ENCODE measurements at regions not wholly inside any gene's neighbourhood (a gene's known extent, or its start where the extent isn't known, plus 50 kb on each side); places are given as distances from the start of the nearest gene placed in this dataset.

- BruUV-seq (replicated peaks): no TSS peak
- intact Hi-C loops (cut with micrococcal nuclease; ENCODE audit: unreplicated experiment) (no loop called here), in situ Hi-C loops (cut with MboI) (no loop called here)
- Histone ChIP-seq H3K9me3 (replicated peaks; ENCODE audit: control insufficient read depth, insufficient read depth, low read length) (no peaks in the 10 kb centered on the region), H3K79me2 (ENCODE audit: control insufficient read depth, insufficient read depth, low read length) (no peaks in the 10 kb centered on the region), H3K27ac (ENCODE audit: control insufficient read depth, insufficient read depth) (no peak overlapping the region), H3K4me2 (ENCODE audit: control insufficient read depth, insufficient read depth) (no peak overlapping the region), H3K4me1 (ENCODE audit: control insufficient read depth, insufficient read depth, low read length) (no peaks in the 10 kb centered on the region), H3K9ac (ENCODE audit: control insufficient read depth, insufficient read depth, low read length) (no peak overlapping the region), H3K36me3 (ENCODE audit: control insufficient read depth in 2 of 2, insufficient read depth in 2 of 2, low read length in 1 of 2) (no peaks in the 10 kb centered on the region), H2AFZ (ENCODE audit: control insufficient read depth, low read depth, low read length) (no peak overlapping the region), H3K27me3 (replicated peaks in 1 of 2; ENCODE audit: control insufficient read depth in 2 of 2, insufficient read depth in 2 of 2, low read length in 1 of 2) (no peaks in the 10 kb centered on the region), H4K20me1 (ENCODE audit: control insufficient read depth, insufficient read depth) (no peaks in the 10 kb centered on the region), H3K4me3 (no peak overlapping the region)
- ATAC-seq: no peak
- FAIRE-seq: no peak
- CTCF ChIA-PET: no interaction called here
- POLR2A ChIA-PET: no interaction called here
- RAD21 ChIA-PET (ENCODE audit: unreplicated experiment): no interaction called here
- TF ChIP-seq IKZF1 (conservative IDR thresholded peaks at IDR 0.05): no peak
- no peak for TF ChIP-seq ZZZ3 (IDR thresholded peaks at IDR 0.05; ENCODE audit: control insufficient read depth, insufficient read length, low read depth)
- TF ChIP-seq, protein P1, sequence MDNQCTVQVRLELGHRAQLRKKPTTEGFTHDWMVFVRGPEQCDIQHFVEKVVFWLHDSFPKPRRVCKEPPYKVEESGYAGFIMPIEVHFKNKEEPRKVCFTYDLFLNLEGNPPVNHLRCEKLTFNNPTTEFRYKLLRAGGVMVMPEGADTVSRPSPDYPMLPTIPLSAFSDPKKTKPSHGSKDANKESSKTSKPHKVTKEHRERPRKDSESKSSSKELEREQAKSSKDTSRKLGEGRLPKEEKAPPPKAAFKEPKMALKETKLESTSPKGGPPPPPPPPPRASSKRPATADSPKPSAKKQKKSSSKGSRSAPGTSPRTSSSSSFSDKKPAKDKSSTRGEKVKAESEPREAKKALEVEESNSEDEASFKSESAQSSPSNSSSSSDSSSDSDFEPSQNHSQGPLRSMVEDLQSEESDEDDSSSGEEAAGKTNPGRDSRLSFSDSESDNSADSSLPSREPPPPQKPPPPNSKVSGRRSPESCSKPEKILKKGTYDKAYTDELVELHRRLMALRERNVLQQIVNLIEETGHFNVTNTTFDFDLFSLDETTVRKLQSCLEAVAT (IDR thresholded peaks at IDR 0.05): no peak
- no peak for TF ChIP-seq EGR1 (IDR thresholded peaks at IDR 0.05; ENCODE audit: borderline replicate concordance in 1 of 2, low read depth in 2 of 2, low read length in 2 of 2)
- TF ChIP-seq BACH1 (IDR thresholded peaks at IDR 0.05; ENCODE audit: borderline replicate concordance): no peak
- TF ChIP-seq HDAC6 (IDR thresholded peaks at IDR 0.05; ENCODE audit: unreplicated experiment): no peak
- TF ChIP-seq POU2F2 (IDR thresholded peaks at IDR 0.05; ENCODE audit: borderline replicate concordance, low read depth, low read length): no peak
- no peak for TF ChIP-seq BMI1 (IDR thresholded peaks at IDR 0.05; ENCODE audit: borderline replicate concordance)
- no peak for TF ChIP-seq MXI1 (IDR thresholded peaks at IDR 0.05; ENCODE audit: low read depth, low read length)
- no peak for TF ChIP-seq ASH2L (IDR thresholded peaks at IDR 0.05; ENCODE audit: borderline replicate concordance, low read depth)
- no peak for TF ChIP-seq ETV6 (conservative IDR thresholded peaks at IDR 0.05 in 1 of 2, IDR thresholded peaks at IDR 0.05 in 1 of 2; ENCODE audit: borderline replicate concordance in 1 of 2, low read depth in 1 of 2)
- no peak for TF ChIP-seq IRF4 (IDR thresholded peaks at IDR 0.05; ENCODE audit: low read depth, low read length)
- TF ChIP-seq RCOR1 (conservative IDR thresholded peaks at IDR 0.05; ENCODE audit: low read depth, low read length): no peak
- TF ChIP-seq CHD4 (IDR thresholded peaks at IDR 0.05): no peak
- no peak for TF ChIP-seq MEF2B (IDR thresholded peaks at IDR 0.05; ENCODE audit: partially characterized antibody, poor library complexity, severe bottlenecking)
- SMC1A ChIA-PET (ENCODE audit: uncharacterized antibody, unreplicated experiment): interaction anchor here (1.1 to 1.3 kb wide), 2 partner anchors 9 to 19 kb away, joined by 3 read pairs; no protein-coding TSS in a partner anchor
- WGBS (ENCODE audit: insufficient coverage, insufficient replicate concordance, low lambda C conversion rate, missing lambda C conversion rate): 48% methylated on average over 3 of the region's 3 CpGs
- no peak for DNase-seq (ENCODE audit: low read depth, low spot score)
These were observed 449.0 kb upstream of the MMS22L start for GRCh38 chr6:97732045-97732444.

Measured in GM12878 (cell line).